Mucosa of gallbladder (tissue), 1 donor: ENCODE measurements at regions not wholly inside any gene's neighbourhood (a gene's known extent, or its start where the extent isn't known, plus 50 kb on each side); places are given as distances from the start of the nearest gene placed in this dataset.

Source experiments
- DNase-seq: peaks from one replicate; pipeline ENCODE4 v3.0.0-alpha.2; 2020; ENCODE audit warnings: low spot score
- donor health status: DM: no; HTN: no; CAD: no.

DNA sequence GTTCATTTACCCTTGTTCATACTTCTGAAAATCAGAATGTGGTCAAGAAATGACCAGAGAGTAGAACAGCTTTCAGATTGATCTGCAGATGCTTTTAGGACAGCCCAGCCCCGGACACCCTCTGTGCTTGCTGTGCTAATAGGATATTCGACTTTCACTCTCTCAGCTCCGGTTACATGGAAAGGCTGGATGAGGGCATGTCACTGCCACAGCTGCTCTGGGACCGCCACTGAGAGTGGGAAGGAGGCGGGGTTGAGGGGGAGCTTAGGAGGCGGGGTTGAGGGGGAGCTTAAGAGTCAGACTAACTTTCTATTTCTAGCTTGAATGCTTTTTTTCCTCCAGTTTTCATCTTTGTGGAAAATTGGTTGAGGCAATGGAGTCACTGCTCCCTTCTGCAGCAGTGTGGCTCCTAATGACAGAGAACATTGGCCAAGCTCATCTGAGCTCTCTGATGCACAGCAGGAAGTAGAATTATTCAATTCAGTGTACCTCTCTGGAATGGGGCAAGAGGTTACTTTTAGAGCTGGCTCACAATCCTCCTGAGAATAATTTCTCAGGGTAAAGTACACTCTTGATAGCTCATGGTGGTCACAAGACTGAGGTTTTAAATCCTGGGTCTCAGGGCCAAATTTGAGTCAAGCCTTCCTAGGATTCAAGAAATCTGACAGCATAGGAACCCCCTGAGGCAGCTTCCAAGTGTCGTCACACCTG is 74.6 kb upstream of the NPAS1 start:
- no peak for DNase-seq

DNA sequence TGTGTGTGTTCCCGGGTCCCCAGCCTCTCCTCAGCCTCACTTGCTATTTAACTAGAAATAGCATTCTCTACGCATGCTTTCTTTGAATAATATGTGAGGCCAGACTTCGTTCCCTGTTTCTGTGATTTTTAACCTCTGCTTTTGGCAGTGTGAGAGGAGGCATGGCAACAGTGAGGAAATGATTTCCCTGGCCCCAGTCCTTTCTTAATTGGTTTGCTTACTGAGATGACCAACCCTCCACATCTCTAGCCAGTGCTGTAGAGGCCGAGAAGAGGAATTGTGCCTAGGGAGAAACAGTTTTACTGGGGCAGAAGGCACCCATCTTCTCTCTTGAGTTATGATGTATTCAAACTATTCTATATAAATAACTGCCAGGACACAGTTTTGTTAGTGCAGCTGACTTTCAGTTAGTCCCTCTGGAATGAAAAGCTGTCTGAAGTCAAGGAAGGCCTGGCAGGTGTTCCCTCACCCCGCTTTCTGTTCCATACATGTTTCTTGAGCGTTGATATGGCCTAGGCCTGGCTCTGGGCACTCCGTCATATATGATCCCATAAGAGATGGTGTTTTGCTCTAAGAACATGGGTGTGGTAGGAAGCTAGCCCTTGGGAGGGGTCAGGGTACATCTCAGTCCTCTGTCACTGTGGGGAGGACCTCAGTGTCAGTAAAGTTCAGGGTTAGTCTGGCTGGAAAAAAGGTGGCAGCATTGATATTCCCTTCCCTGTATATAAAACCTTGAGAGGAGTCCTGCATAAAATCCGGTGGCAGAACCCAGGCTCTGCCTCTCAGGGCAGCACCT is 73.7 kb upstream of the NPAS1 start:
- DNase-seq, result no peak

DNA sequence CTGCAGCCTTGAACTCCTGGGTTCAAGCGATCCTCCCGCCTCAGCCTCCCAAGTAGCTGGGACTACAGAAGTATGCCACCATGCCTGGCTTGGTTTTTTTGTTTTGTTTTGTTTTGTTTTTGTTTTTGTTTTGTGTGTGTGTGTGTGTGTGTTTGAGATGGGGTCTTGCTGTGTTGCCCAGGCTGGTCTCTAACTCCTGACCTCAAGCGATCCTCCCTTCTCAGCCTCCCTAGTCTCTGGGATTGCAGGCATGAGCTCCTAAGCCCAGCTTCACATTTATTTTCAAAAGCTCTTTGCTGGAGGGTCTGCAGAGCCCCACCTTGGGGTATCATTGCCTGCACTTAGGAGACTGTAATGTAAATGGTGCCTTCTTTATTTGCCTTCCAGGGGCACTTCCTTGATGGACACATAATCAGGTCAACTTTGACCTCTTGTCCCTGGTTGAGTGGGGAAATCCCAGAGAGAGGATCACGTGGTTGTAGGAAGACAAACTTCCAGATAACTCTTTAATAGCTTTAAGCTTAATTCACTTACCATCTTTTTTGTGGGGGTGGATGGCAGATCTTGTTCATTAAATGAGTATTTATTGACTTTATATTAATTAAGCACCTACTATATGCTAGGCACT is 72.9 kb upstream of the NPAS1 start:
- DNase-seq, result peak; percentile 47

GRCh38 chr19:46947866-46948265 is 71.8 kb upstream of the NPAS1 start:
- no peak for DNase-seq

DNA sequence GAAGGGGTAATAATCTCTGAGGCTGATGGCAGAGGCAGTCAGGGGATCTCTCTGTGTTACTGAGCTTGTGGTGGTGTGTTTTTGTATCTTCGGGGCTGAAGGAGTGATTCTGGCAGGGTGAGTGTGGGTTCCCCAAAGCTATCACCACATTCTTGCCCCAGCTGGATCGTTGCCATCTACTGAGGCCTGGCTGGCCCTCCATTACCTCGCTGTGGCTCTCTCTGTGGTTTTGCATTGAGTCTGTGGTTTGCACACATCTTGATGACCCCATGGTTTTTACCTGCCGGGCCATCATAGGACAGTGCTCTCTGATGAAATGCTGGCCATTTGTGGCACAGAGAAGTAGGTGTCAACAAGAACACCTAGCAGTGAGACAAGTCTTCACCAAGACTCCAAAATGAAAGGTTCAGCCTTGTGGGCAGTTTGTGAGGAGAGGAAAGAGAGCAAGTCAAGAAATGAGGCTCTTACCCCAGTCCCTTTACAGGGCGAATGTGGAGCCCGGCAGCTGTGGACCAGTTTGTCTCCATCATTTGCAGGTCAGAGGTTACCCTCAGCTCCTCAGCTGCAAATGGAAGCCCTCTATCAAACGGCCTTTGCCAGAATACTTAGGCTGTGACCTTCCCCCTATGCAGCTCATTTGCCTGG is 69.0 kb upstream of the NPAS1 start:
- no peak for DNase-seq

DNA sequence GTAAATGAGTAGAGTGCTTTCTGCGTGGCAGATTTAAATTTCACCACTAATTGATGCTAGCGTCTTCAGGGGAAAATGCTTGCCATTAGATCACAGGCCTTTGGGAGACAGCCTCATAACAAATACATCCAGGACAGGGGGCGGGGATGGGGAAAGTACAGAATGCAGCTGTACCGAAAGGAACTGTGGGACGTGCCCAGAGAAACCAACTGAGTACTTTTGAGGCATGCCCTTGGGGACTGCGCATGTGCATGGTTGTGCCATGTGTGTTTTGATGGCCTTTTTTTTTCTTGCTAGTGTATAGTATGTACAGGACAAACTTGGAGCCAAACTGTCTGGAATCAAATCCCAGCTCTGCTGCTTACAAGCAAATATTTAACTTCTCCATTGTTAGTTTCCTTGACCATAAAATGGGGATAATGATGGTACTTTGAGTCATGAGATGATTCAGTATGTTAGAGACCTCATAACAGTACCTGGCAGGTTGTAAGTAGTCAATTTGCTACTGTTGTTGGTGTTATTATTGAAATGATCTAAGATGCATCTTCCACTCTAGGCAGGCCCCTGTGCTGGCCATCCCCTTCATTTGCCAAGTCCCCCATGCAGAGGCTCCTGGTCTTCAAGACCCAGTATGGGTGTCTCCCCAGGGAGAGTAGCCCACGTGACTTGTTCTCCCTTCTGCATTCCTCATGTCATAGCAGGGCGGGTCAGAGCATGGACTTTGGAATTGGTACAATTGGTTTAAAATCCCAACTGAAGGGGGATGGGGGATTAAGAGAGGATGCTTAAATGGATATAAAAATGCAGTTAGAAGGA is 68.3 kb upstream of the NPAS1 start:
- DNase-seq, result peak; percentile 70

GRCh38 chr19:46952874-46953273 is 66.8 kb upstream of the NPAS1 start:
- no peak for DNase-seq

GRCh38 chr19:46953955-46954501 is 65.6 kb upstream of the NPAS1 start:
- no peak for DNase-seq

DNA sequence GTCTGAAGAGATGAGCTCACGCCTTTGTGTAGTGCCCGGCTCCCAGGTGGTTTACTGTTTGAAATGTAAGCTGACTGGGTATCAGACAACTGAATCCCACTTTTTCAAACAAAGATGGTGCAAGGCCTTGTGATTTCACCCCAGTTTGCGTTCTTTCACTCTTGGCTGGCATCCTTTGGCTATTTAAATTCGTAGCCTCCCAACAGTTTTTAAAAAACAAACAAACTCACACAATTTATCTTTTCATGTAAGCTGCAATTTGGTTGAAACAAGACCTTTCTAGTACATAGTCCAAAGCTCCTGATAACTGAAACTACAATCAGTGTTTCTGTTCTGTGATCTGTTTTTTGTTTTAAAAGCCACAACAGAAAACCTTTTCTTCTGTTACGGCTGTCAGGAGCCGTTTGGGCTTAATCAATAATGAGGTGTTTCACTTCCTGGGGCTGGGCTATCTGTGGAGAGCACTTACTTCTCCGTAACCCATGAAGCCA is 65.1 kb upstream of the NPAS1 start:
- no peak for DNase-seq

GRCh38 chr19:46954993-46955812 is 64.4 kb upstream of the NPAS1 start:
- DNase-seq, result no peak

DNA sequence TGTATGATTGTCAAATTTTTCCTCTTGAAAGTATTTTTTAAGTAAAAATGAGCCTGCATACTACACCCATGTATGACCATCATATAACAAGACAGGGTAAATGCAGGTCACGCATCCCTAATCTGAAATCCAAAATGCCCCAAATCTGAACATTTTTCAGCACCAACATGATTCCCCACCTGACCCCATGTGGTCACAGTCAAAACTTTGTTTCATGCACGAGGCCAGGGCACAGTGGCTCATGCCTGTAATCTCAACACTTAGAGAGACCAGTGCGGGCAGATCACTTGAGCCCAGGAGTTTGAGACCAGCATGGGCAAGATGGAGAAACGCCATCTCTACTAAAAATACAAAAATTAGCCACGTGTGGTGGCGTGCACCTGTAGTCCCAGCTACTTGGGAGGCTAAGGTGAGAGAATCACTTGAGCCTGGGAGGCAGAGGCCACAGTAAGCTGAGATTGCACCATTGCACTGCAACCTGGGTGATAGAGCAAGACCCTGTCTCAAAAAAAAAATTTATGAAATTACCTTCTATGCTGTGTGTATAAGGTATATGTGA is 63.7 kb upstream of the NPAS1 start:
- DNase-seq, result no peak

DNA sequence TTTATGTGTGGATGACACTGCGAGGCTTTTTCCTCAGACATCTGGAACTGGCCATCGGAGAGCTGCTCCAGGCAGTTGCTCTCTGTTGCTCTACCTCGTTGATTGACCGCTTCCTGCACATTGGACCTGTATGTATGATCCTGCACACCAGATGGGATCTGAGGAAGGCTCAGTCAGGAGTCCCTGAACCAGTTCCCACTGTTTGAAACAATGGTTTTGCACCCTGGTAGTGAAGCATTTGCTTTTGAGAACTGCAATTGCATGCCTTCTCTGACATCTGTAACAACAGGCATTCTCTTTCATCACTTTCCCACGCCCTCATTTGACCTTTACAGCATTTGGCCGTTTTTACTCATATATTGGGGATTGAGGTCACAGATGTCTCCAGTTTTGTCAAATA is 61.1 kb upstream of the NPAS1 start:
- no peak for DNase-seq

GRCh38 chr19:46959894-46960556 is 59.6 kb upstream of the NPAS1 start:
- no peak for DNase-seq

GRCh38 chr19:46962030-46962570 is 57.5 kb upstream of the NPAS1 start:
- no peak for DNase-seq

GRCh38 chr19:46963093-46963734 is 56.4 kb upstream of the NPAS1 start:
- no peak for DNase-seq

GRCh38 chr19:46967578-46968032 is 52.0 kb upstream of the NPAS1 start:
- peak; percentile 78 for DNase-seq
